ENCODE measurements at regions not wholly inside any gene's neighbourhood (a gene's known extent, or its start where the extent isn't known, plus 50 kb on each side); places are given as distances from the start of the nearest gene placed in this dataset.

DNA sequence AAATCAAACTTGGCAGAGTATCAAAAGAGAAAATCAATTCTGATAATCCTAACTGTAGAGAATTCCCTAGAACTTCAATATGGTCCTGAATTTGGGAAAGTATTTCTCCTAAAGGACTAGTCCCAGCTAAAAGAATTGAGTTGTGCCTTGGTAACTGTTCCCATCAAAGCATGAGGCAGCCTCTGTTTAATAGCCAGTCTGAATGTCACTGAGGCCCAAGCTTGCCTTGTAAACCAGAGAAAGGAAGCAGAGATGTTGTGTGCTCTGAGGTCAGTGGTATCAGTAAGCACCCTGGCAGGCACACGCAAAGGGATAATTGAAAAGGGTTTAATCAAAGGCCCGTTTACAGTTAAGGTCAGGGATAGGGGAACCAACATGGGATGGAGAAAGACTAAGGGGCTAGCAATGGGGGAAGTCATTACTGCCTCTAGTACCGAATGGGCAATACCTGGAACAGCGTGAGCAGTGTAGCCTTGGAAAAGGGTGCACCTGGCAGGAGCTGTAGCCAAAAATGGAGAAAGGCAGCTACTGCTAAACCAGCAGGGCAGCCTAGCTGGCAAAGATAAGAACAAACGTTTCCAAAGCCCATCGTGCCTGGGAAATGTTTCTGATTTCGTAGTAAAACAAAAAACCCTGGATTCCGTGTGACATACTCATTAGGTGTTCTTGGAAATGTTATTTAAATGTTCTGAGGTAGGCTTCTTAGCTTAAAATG, 635.5 kb downstream of the PLPP3 start:
- Histone ChIP-seq H3K9ac (ENCODE audit: extremely low read depth, low read length, poor library complexity, severe bottlenecking) (no peak overlapping the region), H3K9me3 (ENCODE audit: control insufficient read depth, low read length) (no peaks in the 10 kb centered on the region), H3K27ac (ENCODE audit: low read depth, low read length) (no peak overlapping the region), H3K4me3 (ENCODE audit: low read length) (no peak overlapping the region), H3K4me1 (ENCODE audit: control insufficient read depth, insufficient read depth, low read length) (no peaks in the 10 kb centered on the region), H3K36me3 (ENCODE audit: control insufficient read depth, insufficient read depth, low read length) (no peaks in the 10 kb centered on the region), H3K27me3 (ENCODE audit: control insufficient read depth, insufficient read depth, low read length, poor library complexity, severe bottlenecking) (peaks cover 7% of the 10 kb centered on the region)
- Mint-ChIP-seq H3K27me3 (ENCODE audit: insufficient read depth) (peaks cover 5% of the 10 kb centered on the region), H3K9me3 (no peaks in the 10 kb centered on the region), H3K4me3 (no peak overlapping the region), H3K36me3 (ENCODE audit: low read depth) (no peaks in the 10 kb centered on the region), H3K4me1 (no peaks in the 10 kb centered on the region), H3K27ac (no peak overlapping the region)
- DNase-seq, result no peak
- TF ChIP-seq, protein P1, sequence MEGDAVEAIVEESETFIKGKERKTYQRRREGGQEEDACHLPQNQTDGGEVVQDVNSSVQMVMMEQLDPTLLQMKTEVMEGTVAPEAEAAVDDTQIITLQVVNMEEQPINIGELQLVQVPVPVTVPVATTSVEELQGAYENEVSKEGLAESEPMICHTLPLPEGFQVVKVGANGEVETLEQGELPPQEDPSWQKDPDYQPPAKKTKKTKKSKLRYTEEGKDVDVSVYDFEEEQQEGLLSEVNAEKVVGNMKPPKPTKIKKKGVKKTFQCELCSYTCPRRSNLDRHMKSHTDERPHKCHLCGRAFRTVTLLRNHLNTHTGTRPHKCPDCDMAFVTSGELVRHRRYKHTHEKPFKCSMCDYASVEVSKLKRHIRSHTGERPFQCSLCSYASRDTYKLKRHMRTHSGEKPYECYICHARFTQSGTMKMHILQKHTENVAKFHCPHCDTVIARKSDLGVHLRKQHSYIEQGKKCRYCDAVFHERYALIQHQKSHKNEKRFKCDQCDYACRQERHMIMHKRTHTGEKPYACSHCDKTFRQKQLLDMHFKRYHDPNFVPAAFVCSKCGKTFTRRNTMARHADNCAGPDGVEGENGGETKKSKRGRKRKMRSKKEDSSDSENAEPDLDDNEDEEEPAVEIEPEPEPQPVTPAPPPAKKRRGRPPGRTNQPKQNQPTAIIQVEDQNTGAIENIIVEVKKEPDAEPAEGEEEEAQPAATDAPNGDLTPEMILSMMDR (conservative IDR thresholded peaks at IDR 0.05), result no peak
- WGBS, 2 experiments (ENCODE audit: insufficient coverage in 1 of 2, insufficient read length in 1 of 2), result 60 to 64% methylated on average over 7 to 8 of the region's 8 CpGs

DNA sequence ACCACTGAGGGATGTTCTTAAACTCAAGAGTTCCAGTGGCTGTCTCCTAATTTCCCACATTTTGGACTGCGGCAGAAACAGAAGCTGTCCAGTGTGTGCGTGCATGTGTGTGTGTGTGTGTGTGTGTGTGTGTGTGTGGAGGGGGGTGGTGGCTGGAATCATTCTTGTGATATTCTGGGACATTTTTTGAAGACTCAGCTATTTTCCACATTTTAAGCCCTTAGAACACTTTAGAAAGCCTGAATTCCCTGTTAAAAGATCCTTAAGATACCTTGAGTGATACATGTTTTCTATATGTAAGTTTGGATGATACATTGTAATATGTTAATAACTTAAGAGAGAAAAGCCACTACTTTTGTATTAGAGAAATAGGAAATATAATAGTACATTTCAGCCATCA, 636.4 kb downstream of the PLPP3 start:
- DNase-seq, result no peak
- TF ChIP-seq, protein P1 (conservative IDR thresholded peaks at IDR 0.05), result no peak
- no peak overlapping the region for H3K27ac ChIP-seq (ENCODE audit: low read depth, low read length)
- H3K9me3 ChIP-seq (ENCODE audit: control insufficient read depth, low read length), result no peaks in the 10 kb centered on the region
- H3K4me3 ChIP-seq (ENCODE audit: low read length), result no peak overlapping the region
- H3K27ac Mint-ChIP-seq, result no peak overlapping the region
- H3K9ac ChIP-seq (ENCODE audit: extremely low read depth, low read length, poor library complexity, severe bottlenecking), result no peak overlapping the region
- 91% methylated on average over 2 of the region's 2 CpGs; no CpG with 5 or more reads in 1 of the 2 experiments for WGBS, 2 experiments (ENCODE audit: insufficient coverage in 1 of 2, insufficient read length in 1 of 2)
- no peaks in the 10 kb centered on the region for H3K36me3 ChIP-seq (ENCODE audit: control insufficient read depth, insufficient read depth, low read length)
- no peaks in the 10 kb centered on the region for H3K9me3 Mint-ChIP-seq
- H3K4me1 Mint-ChIP-seq, result no peaks in the 10 kb centered on the region
- peaks cover 5% of the 10 kb centered on the region for H3K27me3 Mint-ChIP-seq (ENCODE audit: insufficient read depth)
- H3K4me3 Mint-ChIP-seq, result no peak overlapping the region
- no peaks in the 10 kb centered on the region for H3K4me1 ChIP-seq (ENCODE audit: control insufficient read depth, insufficient read depth, low read length)
- H3K36me3 Mint-ChIP-seq (ENCODE audit: low read depth), result no peaks in the 10 kb centered on the region
- H3K27me3 ChIP-seq (ENCODE audit: control insufficient read depth, insufficient read depth, low read length, poor library complexity, severe bottlenecking), result peaks cover 5% of the 10 kb centered on the region

DNA sequence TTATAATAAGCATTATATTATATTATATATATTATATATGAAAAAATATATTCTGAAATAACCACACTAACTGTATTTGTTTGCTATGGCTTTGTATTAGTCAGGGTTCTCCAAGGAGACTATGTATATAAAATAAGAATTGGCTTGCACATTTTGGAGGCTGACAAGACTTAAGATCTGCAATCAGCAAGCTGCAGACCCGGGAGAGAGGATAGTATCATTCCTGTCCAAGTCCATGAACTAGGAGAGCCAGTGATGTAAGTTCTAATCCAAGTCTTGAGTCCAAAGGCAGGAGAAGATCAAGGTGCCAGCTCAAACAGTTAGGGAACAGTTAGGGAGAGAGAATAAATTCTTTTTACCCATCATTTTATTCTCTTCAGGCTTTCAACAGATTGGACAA, 639.5 kb downstream of the PLPP3 start:
- H3K36me3 ChIP-seq (ENCODE audit: control insufficient read depth, insufficient read depth, low read length), result no peaks in the 10 kb centered on the region
- no peak overlapping the region for H3K9ac ChIP-seq (ENCODE audit: extremely low read depth, low read length, poor library complexity, severe bottlenecking)
- no peaks in the 10 kb centered on the region for H3K4me1 Mint-ChIP-seq
- H3K27ac ChIP-seq (ENCODE audit: low read depth, low read length), result no peak overlapping the region
- no peaks in the 10 kb centered on the region for H3K27me3 ChIP-seq (ENCODE audit: control insufficient read depth, insufficient read depth, low read length, poor library complexity, severe bottlenecking)
- no peak overlapping the region for H3K27ac Mint-ChIP-seq
- H3K9me3 Mint-ChIP-seq, result peaks cover 4% of the 10 kb centered on the region
- no peaks in the 10 kb centered on the region for H3K9me3 ChIP-seq (ENCODE audit: control insufficient read depth, low read length)
- H3K4me1 ChIP-seq (ENCODE audit: control insufficient read depth, insufficient read depth, low read length), result no peaks in the 10 kb centered on the region
- TF ChIP-seq, protein P1 (conservative IDR thresholded peaks at IDR 0.05), result no peak
- DNase-seq, result no peak
- 91 to 95% methylated on average over 1 of the region's 1 CpG for WGBS, 2 experiments (ENCODE audit: insufficient coverage in 1 of 2, insufficient read length in 1 of 2)
- no peak overlapping the region for H3K4me3 Mint-ChIP-seq
- no peaks in the 10 kb centered on the region for H3K36me3 Mint-ChIP-seq (ENCODE audit: low read depth)
- no peak overlapping the region for H3K4me3 ChIP-seq (ENCODE audit: low read length)
- peaks cover under 1% of the 10 kb centered on the region for H3K27me3 Mint-ChIP-seq (ENCODE audit: insufficient read depth)

Measured in endodermal cell (in vitro differentiated cells).